ENCODE measurements at regions not wholly inside any gene's neighbourhood (a gene's known extent, or its start where the extent isn't known, plus 50 kb on each side); places are given as distances from the start of the nearest gene placed in this dataset.

DNA sequence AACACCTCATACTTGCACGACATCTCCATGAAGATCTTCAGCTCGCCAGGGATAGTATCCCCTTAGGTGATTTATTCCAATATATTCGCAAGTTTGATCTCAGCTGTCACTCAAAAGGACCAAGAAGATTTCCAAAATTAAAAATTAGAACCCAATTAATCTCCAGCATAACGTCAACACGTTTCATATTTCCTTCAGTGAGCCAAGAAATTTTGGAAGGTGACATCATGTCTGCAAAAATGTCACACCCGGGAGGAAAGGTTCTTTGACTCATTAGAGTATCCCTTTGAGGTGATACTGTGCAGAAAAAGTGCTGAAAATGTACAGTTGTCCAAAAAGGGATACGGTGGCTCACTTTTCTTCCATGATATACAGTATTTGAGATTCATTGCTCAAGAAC is 569.6 kb downstream of the EFNB2 start:
- DNase-seq = no peak

- no peak for DNase-seq
Observed at GRCh38 chr13:105962080-105962479, 573.4 kb downstream of the EFNB2 start.

DNA sequence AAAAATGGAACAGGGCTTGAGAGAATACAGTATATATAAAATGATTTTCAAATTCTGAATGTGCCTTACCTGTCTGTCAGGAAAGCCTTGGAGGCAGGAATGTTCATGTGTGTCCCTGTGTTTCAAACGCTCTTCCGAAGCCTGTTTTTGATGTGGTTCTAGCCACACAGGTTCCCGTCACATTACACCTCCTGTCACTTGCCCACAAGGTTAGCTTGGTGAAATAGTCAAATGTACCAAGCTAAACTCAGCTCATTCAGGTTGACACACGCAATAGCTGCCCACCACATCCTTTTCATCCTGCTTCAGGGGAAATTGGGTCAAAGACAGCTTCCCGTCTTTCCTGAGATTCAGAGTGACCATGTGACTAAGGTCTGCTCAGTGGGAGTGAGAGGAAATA is 574.0 kb downstream of the EFNB2 start:
- no peak for DNase-seq

DNA sequence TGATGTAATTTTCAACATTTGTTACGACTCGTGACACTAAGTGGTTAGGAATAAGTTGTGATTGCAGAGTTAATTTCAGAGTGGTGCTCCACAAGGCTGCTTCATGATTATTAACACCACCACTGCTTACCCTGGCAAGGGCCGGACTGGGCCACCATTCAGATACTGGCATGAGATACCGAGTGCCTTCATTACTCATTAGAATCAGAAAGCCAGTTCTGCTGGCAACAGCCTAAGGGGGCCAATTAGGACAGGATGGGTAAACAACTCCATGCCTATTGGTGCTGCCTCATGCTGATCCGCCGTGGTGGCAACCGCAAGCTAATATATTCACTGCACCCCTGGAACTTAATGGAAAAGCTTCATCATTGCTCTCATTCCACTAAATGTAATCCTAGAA is 575.1 kb downstream of the EFNB2 start:
- DNase-seq = no peak

GRCh38 chr13:105959876-105960275 is 575.6 kb downstream of the EFNB2 start:
- DNase-seq = no peak

DNA sequence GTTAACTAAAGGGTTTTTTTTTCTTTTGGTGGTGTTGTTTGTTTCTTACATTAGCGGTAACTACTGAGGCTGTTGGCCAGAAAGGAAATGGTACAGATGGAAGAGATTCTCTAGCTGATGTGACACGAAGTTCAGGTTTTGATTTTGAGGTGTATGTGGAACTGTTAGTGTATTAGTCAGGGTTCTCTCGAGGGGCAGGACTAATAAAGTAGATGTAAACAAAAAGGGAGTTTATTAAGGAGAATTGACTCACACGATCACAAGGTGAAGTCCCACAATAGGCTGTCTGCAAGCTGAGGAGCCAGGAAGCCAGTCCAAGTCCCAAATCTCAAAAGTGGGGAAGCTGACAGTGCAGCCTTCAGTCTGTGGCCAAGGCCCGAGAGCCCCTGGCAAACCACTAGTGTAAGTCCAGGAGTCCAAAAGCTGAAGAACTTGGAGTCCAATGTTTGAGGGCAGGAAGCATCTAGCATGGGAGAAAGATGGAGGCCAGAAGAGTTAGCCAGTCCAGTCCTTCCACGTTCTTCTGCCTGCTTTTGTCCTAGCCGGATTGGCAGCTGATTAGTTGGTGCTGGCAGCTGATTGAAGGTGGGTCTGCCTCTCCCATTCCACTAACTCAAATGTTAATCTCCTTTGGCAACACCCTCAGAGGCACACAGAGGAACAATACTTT is 577.6 kb downstream of the EFNB2 start:
- no peak for DNase-seq

GRCh38 chr13:105956921-105957320 is 578.5 kb downstream of the EFNB2 start:
- no peak for DNase-seq

- DNase-seq = no peak
Observed at GRCh38 chr13:105952973-105953290, 582.5 kb downstream of the EFNB2 start.

DNA sequence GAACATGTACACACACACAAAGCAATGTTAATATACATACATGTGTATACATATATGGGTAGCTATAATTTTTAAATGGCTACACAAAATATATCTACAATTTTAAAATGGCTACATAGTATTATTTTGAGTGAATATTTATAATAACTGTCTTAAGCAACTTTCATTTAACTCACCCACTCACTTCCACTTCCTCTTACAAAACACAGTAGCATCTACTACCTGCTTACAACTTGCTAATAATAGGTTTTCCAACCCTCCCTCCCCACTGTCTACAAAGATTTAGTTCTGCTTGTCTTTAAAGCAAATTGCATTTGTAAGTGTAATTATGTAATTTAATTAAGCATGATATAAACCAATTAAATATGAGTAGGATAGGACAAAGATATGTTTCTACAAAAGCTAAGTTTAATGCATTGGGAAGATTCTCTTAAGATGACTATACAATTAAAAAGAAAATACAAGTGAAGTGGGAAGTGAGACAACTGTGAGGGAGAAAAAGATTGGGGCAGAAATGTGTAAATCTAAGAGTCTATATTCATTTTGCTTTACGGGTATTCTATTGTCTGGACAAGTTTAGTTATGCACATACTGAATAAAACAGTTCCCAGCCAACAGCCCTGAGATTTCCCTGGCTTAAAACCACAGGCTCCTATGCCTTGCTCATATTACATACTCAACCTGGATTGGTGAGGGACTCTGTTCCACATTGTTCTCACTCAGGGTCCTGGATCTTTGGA is 583.1 kb downstream of the EFNB2 start:
- no peak for DNase-seq

GRCh38 chr13:105948143-105948542 is 587.3 kb downstream of the EFNB2 start:
- DNase-seq = no peak

DNA sequence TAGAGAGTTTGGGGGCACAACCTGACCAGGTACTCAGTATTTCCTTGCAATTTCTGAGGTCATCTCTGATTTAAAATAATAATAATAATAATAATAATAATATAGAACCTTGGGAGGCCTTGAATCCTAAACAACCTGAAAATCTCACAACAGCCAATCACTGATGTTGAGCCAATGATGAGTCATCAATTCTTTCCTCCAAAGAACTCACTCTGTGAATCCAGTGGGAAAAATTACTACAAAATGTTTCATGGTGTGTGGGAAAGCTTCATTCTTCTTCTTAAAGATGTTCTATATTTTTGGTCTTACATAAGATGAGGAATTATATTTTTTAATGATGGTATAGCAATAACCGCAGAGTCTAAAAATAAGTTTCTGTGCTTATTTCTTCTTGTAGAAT is 594.6 kb downstream of the EFNB2 start:
- no peak for DNase-seq

GRCh38 chr13:105937451-105937850 is 598.0 kb downstream of the EFNB2 start:
- DNase-seq = no peak

GRCh38 chr13:105936816-105937215 is 598.6 kb downstream of the EFNB2 start:
- DNase-seq = no peak

- DNase-seq = no peak
Observed at GRCh38 chr13:105929505-105929904, 606.0 kb downstream of the EFNB2 start.

DNA sequence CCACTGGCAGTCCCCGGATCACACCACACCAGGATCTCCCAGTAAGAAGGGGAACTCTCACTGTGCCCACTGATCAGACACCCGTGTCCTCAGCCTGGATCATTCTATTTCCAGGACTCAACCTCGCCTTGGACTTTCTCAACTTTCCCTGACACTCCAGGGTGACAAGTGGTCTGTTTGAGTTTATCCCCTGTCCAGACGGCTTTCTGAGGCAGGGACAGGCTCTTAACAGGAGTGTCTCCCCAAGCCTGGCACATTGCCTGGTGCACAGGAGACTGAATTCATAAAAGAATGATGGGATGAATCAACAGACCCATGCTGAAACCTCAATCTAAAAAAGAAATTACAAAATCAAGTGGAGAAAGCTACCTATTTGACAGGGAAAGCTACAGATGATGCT is 606.6 kb downstream of the EFNB2 start:
- DNase-seq = no peak

DNA sequence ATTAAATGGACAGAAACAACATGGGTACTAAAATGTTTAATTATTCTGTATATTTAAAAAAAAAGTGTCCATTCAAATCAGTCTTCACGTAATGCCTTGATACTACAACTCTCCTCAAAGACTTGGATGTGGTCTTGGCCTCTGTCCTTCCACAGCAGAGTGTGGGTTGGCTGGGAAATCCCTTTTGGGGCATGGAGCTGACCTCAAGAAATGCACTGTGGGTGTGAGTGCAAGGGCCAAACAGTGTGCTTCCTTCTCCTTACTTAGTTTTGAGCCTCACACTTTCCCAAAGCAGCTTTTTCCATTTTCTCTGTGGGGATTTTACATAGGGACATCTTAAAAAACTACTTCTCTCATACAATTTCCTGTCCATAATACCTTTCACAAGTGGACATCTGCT is 607.4 kb downstream of the EFNB2 start:
- DNase-seq = no peak

DNA sequence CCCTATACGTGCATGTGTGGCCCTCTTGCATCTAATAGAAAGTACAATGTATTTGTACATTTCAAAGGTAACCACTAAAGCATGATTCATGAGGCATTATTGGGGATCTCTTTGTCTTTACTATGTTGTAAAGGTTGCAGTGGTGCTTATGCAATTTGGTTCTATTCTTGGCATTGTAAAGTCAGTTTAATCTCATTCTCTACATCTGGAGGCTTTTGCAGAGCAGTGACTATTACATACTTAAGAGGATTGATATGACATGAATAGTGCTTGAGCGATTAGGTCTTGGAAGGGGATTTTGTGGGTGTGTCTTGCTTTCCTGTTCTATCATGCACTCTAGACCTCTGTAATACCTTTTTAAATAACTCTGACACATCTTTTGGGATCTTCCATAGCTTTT is 610.0 kb downstream of the EFNB2 start:
- DNase-seq = no peak

- no peak for DNase-seq
Observed at GRCh38 chr13:105921711-105922110, 613.8 kb downstream of the EFNB2 start.

- DNase-seq = no peak
Observed at GRCh38 chr13:105920370-105920769, 615.1 kb downstream of the EFNB2 start.

DNA sequence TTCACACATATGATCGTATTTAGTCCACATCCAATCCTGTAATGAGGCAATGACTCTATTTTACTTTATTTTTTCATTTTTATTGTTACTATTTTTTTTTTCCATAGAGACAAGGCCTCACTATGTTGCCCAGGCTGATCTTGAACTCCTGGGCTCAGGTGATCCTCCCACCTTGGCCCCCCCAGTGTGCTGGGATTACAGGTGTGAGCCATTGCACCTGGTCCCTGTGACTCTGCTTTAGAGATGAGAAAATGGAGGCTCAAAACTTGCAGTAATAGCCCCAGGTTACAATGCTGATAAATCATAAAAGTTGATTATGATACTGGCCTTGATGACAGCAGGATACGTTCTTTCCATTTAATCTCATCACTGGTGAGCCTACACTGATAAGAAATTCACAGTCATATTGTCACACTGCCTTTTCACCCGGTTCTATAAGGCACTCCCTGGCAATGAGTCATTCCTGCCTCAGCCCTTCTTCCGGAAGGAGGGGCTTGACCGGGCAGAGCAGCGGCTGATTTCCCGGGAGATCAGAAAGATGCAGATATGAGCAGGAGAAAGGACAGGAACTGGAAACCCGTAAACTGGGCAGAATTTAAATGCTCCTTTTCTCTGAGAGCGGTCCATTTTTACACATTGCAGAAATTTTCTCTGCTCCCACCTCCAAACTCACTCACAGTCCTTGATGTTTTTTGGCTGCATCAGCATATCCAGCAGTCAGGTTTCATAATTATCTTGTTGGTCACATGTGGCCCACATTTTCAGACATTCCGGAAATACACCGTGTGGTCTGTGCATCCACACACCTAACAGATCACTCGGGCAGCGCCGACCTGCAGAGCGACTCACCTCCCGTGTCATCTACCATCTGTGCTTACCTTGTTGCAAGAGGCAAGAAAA is 616.4 kb downstream of the EFNB2 start:
- no peak for DNase-seq

- no peak for DNase-seq
Observed at GRCh38 chr13:105915146-105915850, 620.2 kb downstream of the EFNB2 start.

DNA sequence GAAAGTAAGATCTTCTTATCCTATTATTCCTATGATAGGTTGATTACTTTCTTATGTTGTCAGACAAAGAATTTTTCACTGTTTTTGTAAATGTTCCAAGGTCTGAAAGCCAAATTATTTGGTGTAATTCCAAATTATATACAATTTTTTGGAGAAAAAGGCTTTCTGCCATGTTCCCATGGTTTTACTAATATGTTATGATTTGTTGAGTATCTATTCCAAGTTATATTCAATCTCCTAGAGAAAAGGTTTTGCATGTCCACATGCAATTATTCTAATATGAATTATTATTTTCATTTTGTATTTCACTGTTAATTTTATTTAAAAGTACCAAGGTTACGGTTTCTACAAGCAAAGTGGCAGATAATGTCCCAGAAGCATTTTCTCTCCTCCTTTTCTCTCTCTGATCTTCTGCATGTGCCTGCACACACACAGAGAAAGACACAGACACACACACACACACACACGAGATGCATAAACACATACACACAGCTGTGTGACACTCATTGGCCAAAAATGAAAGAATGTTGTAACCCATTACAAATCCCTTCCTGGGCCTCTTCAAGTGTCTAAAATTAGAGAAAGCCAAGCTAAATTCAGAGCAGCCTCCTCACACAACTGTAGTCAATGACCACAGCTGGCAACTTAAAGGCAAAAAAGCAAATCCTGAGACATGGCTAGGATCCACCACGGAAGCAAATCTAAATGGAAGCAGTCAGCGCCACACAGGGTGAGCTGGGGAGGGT is 621.0 kb downstream of the EFNB2 start:
- DNase-seq = no peak

All from CD4-positive, alpha-beta T cell treated with Interleukin-1 beta for 1 hour (primary cell).